ENCODE measurements at regions not wholly inside any gene's neighbourhood (a gene's known extent, or its start where the extent isn't known, plus 50 kb on each side); places are given as distances from the start of the nearest gene placed in this dataset.

- Histone ChIP-seq H3K36me3 (ENCODE audit: control insufficient read depth, insufficient read depth, low read length) (no peaks in the 10 kb centered on the region), H3K27ac (ENCODE audit: low read length) (no peak overlapping the region), H3K9me3 (ENCODE audit: control insufficient read depth, insufficient read depth, low read depth, low read length) (no peaks in the 10 kb centered on the region), H3K4me1 (ENCODE audit: control insufficient read depth, insufficient read depth, low read length) (no peaks in the 10 kb centered on the region), H3K27me3 (ENCODE audit: control insufficient read depth, insufficient read depth, low read length) (no peaks in the 10 kb centered on the region), H3K4me3 (ENCODE audit: low read depth in 2 of 2, low read length in 2 of 2) (no peak overlapping the region)
- ATAC-seq (no peak), DNase-seq (ENCODE audit: low read depth, low spot score) (no peak)
- no TSS peak for BruUV-seq (replicated peaks)
- TF ChIP-seq TCF7L2 (IDR thresholded peaks at IDR 0.05; ENCODE audit: low read depth, low read length) = no peak
- TF ChIP-seq SIN3A (IDR thresholded peaks at IDR 0.05; ENCODE audit: borderline replicate concordance, insufficient read depth, low read depth, low read length) = no peak
- no peak for TF ChIP-seq CTCF (IDR thresholded peaks at IDR 0.05)
- no peak for TF ChIP-seq POLR2AphosphoS5 (IDR thresholded peaks at IDR 0.05; ENCODE audit: low read depth, low read length)
- TF ChIP-seq REST (IDR thresholded peaks at IDR 0.05; ENCODE audit: insufficient read depth in 1 of 2, low read depth in 2 of 2, low read length in 1 of 2) = no peak
- in situ Hi-C loops (cut with HindIII; ENCODE audit: low pct_unique_long_range_greater_than_20kb, low sequenced_read_pairs) (no loop called here), intact Hi-C loops (cut with micrococcal nuclease; ENCODE audit: unreplicated experiment) (no loop called here)
- ChIA-PET CTCF (no interaction called here), POLR2A (no interaction called here)
Measured at GRCh38 chr2:228592925-228593324, 411.4 kb upstream of the SPHKAP start.

GRCh38 chr2:228590681-228591080, 409.2 kb upstream of the SPHKAP start:
- no peaks in the 10 kb centered on the region for H3K4me1 ChIP-seq (ENCODE audit: control insufficient read depth, insufficient read depth, low read length)
- no TSS peak for BruUV-seq (replicated peaks)
- TF ChIP-seq TCF7L2 (IDR thresholded peaks at IDR 0.05; ENCODE audit: low read depth, low read length) = no peak
- TF ChIP-seq POLR2AphosphoS5 (IDR thresholded peaks at IDR 0.05; ENCODE audit: low read depth, low read length) = no peak
- no peak for TF ChIP-seq REST (IDR thresholded peaks at IDR 0.05; ENCODE audit: insufficient read depth in 1 of 2, low read depth in 2 of 2, low read length in 1 of 2)
- no peak for TF ChIP-seq CTCF (IDR thresholded peaks at IDR 0.05)
- TF ChIP-seq SIN3A (IDR thresholded peaks at IDR 0.05; ENCODE audit: borderline replicate concordance, insufficient read depth, low read depth, low read length) = no peak
- H3K9me3 ChIP-seq (ENCODE audit: control insufficient read depth, insufficient read depth, low read depth, low read length) = no peaks in the 10 kb centered on the region
- H3K36me3 ChIP-seq (ENCODE audit: control insufficient read depth, insufficient read depth, low read length) = no peaks in the 10 kb centered on the region; the same call in 1 of the 2 replicates
- in situ Hi-C loops (cut with HindIII; ENCODE audit: low pct_unique_long_range_greater_than_20kb, low sequenced_read_pairs) (no loop called here), intact Hi-C loops (cut with micrococcal nuclease; ENCODE audit: unreplicated experiment) (no loop called here)
- ATAC-seq = no peak
- no peak overlapping the region for H3K27ac ChIP-seq (ENCODE audit: low read length)
- ChIA-PET CTCF (no interaction called here), POLR2A (no interaction called here)
- no peak for DNase-seq (ENCODE audit: low read depth, low spot score)
- H3K4me3 ChIP-seq (ENCODE audit: low read depth in 2 of 2, low read length in 2 of 2) = no peak overlapping the region
- no peaks in the 10 kb centered on the region for H3K27me3 ChIP-seq (ENCODE audit: control insufficient read depth, insufficient read depth, low read length)

Measured in Panc1 (cell line).